GM12864 (cell line): ENCODE measurements at regions not wholly inside any gene's neighbourhood (a gene's known extent, or its start where the extent isn't known, plus 50 kb on each side); places are given as distances from the start of the nearest gene placed in this dataset.

ENCODE experiments used
- DNase-seq: peaks from one replicate; pipeline ENCODE4 v3.0.0-alpha.2; 2011; ENCODE audit warnings: low read depth
- H3K4me3 ChIP-seq: 2 replicates; pipeline ENCODE4 v1.5.1; 2011; ENCODE audit warnings: mild to moderate bottlenecking, low read depth, low read length, control low read depth
- TF ChIP-seq, protein P1 (sequence below): IDR thresholded peaks from 2 replicates; pipeline ENCODE4 v1.5.1; 2011; ENCODE audit warnings: low read depth, mild to moderate bottlenecking, moderate library complexity, low read length, control low read depth, inconsistent platforms; ENCODE audit errors: missing control alignments

DNA sequence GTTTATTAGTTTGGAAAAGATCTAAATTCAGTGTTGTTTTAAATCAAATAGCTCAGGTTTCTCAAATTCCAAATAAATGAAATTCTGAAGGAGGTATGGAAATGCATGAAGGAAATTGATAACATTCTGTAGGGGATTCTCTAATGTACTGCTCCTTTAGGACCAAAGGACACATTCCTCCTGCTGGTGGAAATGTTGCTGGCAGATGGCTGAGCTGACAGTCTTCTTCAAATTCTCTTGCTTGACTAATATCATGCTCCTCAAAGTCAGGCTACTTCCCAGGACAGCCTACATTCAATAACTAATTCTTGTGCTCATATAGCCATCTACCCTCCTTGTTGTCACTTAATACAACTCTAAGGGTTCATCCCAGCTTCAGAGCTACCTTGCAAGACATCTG, 1118.5 kb downstream of the PCDH9 start:
- no peak overlapping the region for H3K4me3 ChIP-seq
- no peak for DNase-seq
- TF ChIP-seq, protein P1, sequence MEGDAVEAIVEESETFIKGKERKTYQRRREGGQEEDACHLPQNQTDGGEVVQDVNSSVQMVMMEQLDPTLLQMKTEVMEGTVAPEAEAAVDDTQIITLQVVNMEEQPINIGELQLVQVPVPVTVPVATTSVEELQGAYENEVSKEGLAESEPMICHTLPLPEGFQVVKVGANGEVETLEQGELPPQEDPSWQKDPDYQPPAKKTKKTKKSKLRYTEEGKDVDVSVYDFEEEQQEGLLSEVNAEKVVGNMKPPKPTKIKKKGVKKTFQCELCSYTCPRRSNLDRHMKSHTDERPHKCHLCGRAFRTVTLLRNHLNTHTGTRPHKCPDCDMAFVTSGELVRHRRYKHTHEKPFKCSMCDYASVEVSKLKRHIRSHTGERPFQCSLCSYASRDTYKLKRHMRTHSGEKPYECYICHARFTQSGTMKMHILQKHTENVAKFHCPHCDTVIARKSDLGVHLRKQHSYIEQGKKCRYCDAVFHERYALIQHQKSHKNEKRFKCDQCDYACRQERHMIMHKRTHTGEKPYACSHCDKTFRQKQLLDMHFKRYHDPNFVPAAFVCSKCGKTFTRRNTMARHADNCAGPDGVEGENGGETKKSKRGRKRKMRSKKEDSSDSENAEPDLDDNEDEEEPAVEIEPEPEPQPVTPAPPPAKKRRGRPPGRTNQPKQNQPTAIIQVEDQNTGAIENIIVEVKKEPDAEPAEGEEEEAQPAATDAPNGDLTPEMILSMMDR, result no peak

DNA sequence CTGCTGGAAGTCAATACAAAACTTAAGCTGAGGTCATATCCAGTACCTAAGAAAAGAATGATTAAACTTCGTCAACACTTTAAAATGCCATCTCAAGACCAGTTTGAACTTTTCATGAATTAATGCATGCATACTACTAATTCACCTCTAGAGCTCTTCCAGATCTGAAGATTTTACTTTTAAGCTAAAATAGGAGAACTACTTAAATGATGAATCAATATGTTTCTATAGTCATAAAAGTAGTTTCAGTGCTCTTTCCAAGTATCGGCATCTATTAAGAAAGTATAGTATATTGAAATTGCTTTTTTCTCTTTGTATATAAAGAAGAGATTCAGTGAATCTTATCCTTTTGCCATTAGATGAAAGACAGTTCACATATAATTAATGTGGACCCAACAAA, 1123.9 kb downstream of the PCDH9 start:
- H3K4me3 ChIP-seq, result no peak overlapping the region
- no peak for DNase-seq
- TF ChIP-seq, protein P1, result no peak

DNA sequence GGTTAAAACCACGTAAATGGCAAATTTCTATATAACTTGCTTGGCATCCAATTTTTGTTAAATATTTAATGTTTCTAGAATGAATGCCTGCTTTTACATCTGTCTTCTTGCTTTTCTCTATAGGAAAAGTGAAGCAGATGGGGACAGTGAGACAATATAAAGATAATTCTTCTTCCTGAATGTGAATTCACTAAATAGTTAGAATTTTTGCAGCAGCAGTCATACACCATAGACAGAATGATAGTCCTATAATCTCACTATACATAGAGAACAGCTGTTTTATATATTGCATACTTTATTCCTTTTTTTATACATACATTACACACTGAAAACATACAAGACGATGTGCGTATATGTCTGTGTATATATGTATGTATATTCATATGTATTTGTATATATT, 1127.3 kb downstream of the PCDH9 start:
- TF ChIP-seq, protein P1, result no peak
- no peak for DNase-seq
- H3K4me3 ChIP-seq, result no peak overlapping the region

DNA sequence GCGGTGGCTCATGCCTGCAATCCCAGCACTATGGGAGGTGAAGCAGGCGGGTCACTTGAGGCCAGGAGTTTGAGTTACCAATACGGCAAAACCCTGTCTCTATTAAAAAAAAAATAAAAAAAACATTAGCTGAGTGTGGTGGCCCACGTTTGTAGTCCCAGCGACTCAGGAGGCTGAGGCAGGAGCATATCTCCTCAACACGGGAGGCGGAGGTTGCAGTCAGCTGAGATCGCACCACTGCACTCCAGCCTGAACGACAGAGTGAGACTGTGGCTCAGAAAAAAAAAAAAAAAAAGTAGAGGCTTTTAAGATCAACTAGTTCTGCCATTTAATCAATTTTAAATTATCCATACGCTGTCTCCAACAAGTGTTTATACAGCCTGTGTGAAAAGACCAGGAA, 1130.3 kb downstream of the PCDH9 start:
- DNase-seq, result no peak
- no peak overlapping the region for H3K4me3 ChIP-seq
- TF ChIP-seq, protein P1, result no peak

DNA sequence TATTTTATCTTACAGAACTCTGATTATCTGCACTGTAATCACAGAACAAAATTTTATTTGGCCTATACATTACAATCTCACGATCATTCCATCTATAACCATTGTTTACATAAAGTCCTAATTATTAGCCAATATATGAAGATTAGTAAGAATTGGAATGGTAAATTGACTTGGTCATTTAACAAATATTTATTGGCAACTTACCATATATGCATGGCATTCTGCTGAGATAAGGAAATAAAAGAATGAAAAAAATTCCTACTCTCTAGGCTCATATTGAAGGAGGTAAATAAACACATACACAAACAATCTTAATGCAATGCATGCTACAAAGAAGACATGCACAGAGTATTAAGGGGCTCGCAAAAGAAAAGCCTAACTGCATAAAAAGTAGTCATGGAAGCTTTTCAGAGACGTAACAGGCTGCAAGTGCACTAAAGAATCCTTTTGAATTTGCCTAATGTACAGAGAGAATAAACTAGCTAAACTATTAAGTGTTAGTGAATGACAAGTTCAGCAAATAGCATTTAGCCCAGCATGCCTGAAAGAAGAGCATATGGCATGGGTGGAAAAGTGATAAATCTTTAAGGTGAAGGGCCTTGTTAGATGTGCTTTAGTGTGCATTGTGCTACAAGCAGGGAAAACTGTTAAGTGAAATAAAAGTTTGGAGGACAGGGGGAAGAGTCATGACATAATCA, 1131.1 kb downstream of the PCDH9 start:
- TF ChIP-seq, protein P1, result no peak
- no peak for DNase-seq
- H3K4me3 ChIP-seq, result no peak overlapping the region

DNA sequence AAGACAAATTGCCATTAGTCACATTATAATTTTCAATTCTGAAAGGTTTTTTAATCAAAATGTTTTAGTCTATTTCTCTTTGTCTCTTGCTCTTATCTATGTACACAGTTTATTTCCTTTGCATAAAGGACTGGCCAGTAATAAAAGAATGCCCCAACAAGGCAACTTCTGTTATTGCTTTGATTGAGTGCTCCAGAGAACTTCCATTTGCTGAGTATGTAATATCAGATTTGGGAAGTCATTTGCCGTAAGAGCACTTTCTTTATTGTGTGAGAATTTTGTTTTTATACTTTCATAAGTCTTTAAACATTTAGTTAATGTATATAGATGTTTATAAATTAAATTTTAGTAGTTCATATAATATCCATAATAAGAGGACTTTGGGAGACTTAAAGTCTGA, 1140.4 kb downstream of the PCDH9 start:
- no peak overlapping the region for H3K4me3 ChIP-seq
- TF ChIP-seq, protein P1, result no peak
- DNase-seq, result no peak

DNA sequence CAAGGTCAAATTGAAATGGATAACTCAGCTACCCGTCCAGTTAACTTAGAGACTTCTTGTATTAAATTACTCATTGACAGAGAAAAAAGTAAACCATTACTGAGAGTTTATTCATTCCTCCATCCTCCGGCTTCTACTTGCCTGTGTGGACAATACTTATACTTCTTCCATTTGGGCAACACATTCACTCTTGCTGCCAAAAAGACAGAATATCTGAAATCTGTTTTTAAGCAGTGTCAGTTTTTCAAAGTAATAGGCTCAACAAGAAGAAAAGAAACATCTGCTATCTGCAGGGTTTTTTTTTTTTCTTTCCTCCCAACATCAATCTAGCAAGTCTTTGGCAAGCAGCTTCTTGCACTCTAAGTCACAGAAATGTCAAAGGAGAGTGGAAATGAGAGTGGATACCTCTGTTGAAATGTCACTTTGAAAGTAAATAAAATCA, 1142.8 kb downstream of the PCDH9 start:
- TF ChIP-seq, protein P1, result no peak
- DNase-seq, result no peak

More for the DNA sequence above, 1142.8 kb downstream of the PCDH9 start:
- H3K4me3 ChIP-seq, result no peak overlapping the region
